ENCODE measurements at regions not wholly inside any gene's neighbourhood (a gene's known extent, or its start where the extent isn't known, plus 50 kb on each side); places are given as distances from the start of the nearest gene placed in this dataset.

- H3K4me1 ChIP-seq (ENCODE audit: low read length): no peaks in the 10 kb centered on the region
- H3K79me2 ChIP-seq (ENCODE audit: low read length): no peaks in the 10 kb centered on the region
- no peaks in the 10 kb centered on the region for H3K36me3 ChIP-seq (replicated peaks; ENCODE audit: low read depth, low read length)
- no peaks in the 10 kb centered on the region for H3K27me3 ChIP-seq (ENCODE audit: low read depth, low read length)
- no peak overlapping the region for H3K4me3 ChIP-seq (ENCODE audit: low read length)
- H4K20me1 ChIP-seq (ENCODE audit: insufficient read depth, low read length): no peaks in the 10 kb centered on the region
- H3K9ac ChIP-seq (ENCODE audit: low read length): no peak overlapping the region
- no peak for TF ChIP-seq CTCF (IDR thresholded peaks at IDR 0.05; ENCODE audit: low read depth, low read length)
- no peak for TF ChIP-seq EZH2phosphoT487 (IDR thresholded peaks at IDR 0.05; ENCODE audit: low read depth)
- H3K9me3 ChIP-seq (ENCODE audit: insufficient read depth, low read length): no peaks in the 10 kb centered on the region
- no peak overlapping the region for H2AFZ ChIP-seq (ENCODE audit: low read depth, low read length)
- no peak overlapping the region for H3K4me2 ChIP-seq (ENCODE audit: low read length)
- H3K27ac ChIP-seq (ENCODE audit: low read length): no peak overlapping the region
Measured at GRCh38 chr15:62509395-62509958, 344.4 kb upstream of the C2CD4B start.

- H3K36me3 ChIP-seq (replicated peaks; ENCODE audit: low read depth, low read length): no peaks in the 10 kb centered on the region
- H3K4me1 ChIP-seq (ENCODE audit: low read length): no peaks in the 10 kb centered on the region
- no peak overlapping the region for H3K9ac ChIP-seq (ENCODE audit: low read length)
- no peaks in the 10 kb centered on the region for H3K27me3 ChIP-seq (ENCODE audit: low read depth, low read length)
- no peak overlapping the region for H2AFZ ChIP-seq (ENCODE audit: low read depth, low read length)
- no peak overlapping the region for H3K27ac ChIP-seq (ENCODE audit: low read length)
- TF ChIP-seq EZH2phosphoT487 (IDR thresholded peaks at IDR 0.05; ENCODE audit: low read depth) (no peak), CTCF (IDR thresholded peaks at IDR 0.05; ENCODE audit: low read depth, low read length) (no peak)
- H3K9me3 ChIP-seq (ENCODE audit: insufficient read depth, low read length): no peaks in the 10 kb centered on the region
- no peaks in the 10 kb centered on the region for H3K79me2 ChIP-seq (ENCODE audit: low read length)
- no peaks in the 10 kb centered on the region for H4K20me1 ChIP-seq (ENCODE audit: insufficient read depth, low read length)
- no peak overlapping the region for H3K4me2 ChIP-seq (ENCODE audit: low read length)
- H3K4me3 ChIP-seq (ENCODE audit: low read length): no peak overlapping the region
Measured at GRCh38 chr15:62510791-62511190, 345.7 kb upstream of the C2CD4B start.

- H3K27ac ChIP-seq (ENCODE audit: low read length): no peak overlapping the region
- H3K27me3 ChIP-seq (ENCODE audit: low read depth, low read length): no peaks in the 10 kb centered on the region
- no peaks in the 10 kb centered on the region for H4K20me1 ChIP-seq (ENCODE audit: insufficient read depth, low read length)
- H3K36me3 ChIP-seq (replicated peaks; ENCODE audit: low read depth, low read length): no peaks in the 10 kb centered on the region
- no peaks in the 10 kb centered on the region for H3K4me1 ChIP-seq (ENCODE audit: low read length)
- TF ChIP-seq EZH2phosphoT487 (IDR thresholded peaks at IDR 0.05; ENCODE audit: low read depth) (no peak), CTCF (IDR thresholded peaks at IDR 0.05; ENCODE audit: low read depth, low read length) (no peak)
- H3K4me3 ChIP-seq (ENCODE audit: low read length): no peak overlapping the region
- H3K9ac ChIP-seq (ENCODE audit: low read length): no peak overlapping the region
- no peak overlapping the region for H3K4me2 ChIP-seq (ENCODE audit: low read length)
- no peak overlapping the region for H2AFZ ChIP-seq (ENCODE audit: low read depth, low read length)
- no peaks in the 10 kb centered on the region for H3K9me3 ChIP-seq (ENCODE audit: insufficient read depth, low read length)
- no peaks in the 10 kb centered on the region for H3K79me2 ChIP-seq (ENCODE audit: low read length)
Measured at GRCh38 chr15:62512904-62513303, 347.8 kb upstream of the C2CD4B start.

- TF ChIP-seq EZH2phosphoT487 (IDR thresholded peaks at IDR 0.05; ENCODE audit: low read depth) (no peak), CTCF (IDR thresholded peaks at IDR 0.05; ENCODE audit: low read depth, low read length) (no peak)
- H3K27me3 ChIP-seq (ENCODE audit: low read depth, low read length): no peaks in the 10 kb centered on the region
- no peak overlapping the region for H2AFZ ChIP-seq (ENCODE audit: low read depth, low read length)
- H3K79me2 ChIP-seq (ENCODE audit: low read length): no peaks in the 10 kb centered on the region
- H3K9me3 ChIP-seq (ENCODE audit: insufficient read depth, low read length): no peaks in the 10 kb centered on the region
- H3K4me2 ChIP-seq (ENCODE audit: low read length): no peak overlapping the region
- H3K27ac ChIP-seq (ENCODE audit: low read length): no peak overlapping the region
- H3K4me3 ChIP-seq (ENCODE audit: low read length): no peak overlapping the region
- no peak overlapping the region for H3K9ac ChIP-seq (ENCODE audit: low read length)
- H4K20me1 ChIP-seq (ENCODE audit: insufficient read depth, low read length): no peaks in the 10 kb centered on the region
- H3K36me3 ChIP-seq (replicated peaks; ENCODE audit: low read depth, low read length): no peaks in the 10 kb centered on the region
- H3K4me1 ChIP-seq (ENCODE audit: low read length): no peaks in the 10 kb centered on the region
Measured at GRCh38 chr15:62513893-62514292, 348.8 kb upstream of the C2CD4B start.

All from OCI-LY3 (cell line).